CD14-positive monocyte (primary cell): ENCODE measurements at regions not wholly inside any gene's neighbourhood (a gene's known extent, or its start where the extent isn't known, plus 50 kb on each side); places are given as distances from the start of the nearest gene placed in this dataset.

Experiments used
- DNase-seq, 3 donors: peaks; one replicate each; pipeline ENCODE4 v3.0.0-alpha.2; 2011 to 2022
- H2AFZ ChIP-seq: 2 replicates; pipeline ENCODE4 v1.6.0; 2012; ENCODE audit warnings: mild to moderate bottlenecking, low read depth, low read length, inconsistent platforms; ENCODE audit not compliant: insufficient read depth, poor library complexity, severe bottlenecking
- H3K27ac ChIP-seq, 2 donors: 1 replicate in 1 of 2; 2 replicates in 1 of 2; pipeline ENCODE4 v1.5.1; 2012 to 2013; ENCODE audit warnings: low read length in 2 of 2, control low read depth in 1 of 2, inconsistent platforms in 1 of 2, low read depth in 1 of 2, mild to moderate bottlenecking in 1 of 2
- H3K27me3 ChIP-seq, 2 donors: one replicate each; pipeline versions ENCODE4 v1.6.0 to v1.6.1; 2011 to 2013; ENCODE audit warnings: low read length in 2 of 2; ENCODE audit not compliant: control insufficient read depth in 2 of 2, insufficient read depth in 2 of 2
- H3K36me3 ChIP-seq, 2 donors: replicated peaks in 1 of 2; 1 replicate in 1 of 2; 2 replicates in 1 of 2; pipeline versions ENCODE4 v1.5.1 to v1.6.1; 2012 to 2013; ENCODE audit warnings: low read length in 2 of 2, control low read depth in 1 of 2, inconsistent platforms in 1 of 2, mild to moderate bottlenecking in 1 of 2; ENCODE audit not compliant: insufficient read depth in 2 of 2, control insufficient read depth in 1 of 2
- H3K4me1 ChIP-seq, 2 donors: 1 replicate in 1 of 2; 2 replicates in 1 of 2; pipeline versions ENCODE4 v1.5.1 to v1.6.1; 2012 to 2013; ENCODE audit warnings: low read length in 2 of 2, control low read depth in 1 of 2, inconsistent platforms in 1 of 2, mild to moderate bottlenecking in 1 of 2, moderate library complexity in 1 of 2; ENCODE audit not compliant: insufficient read depth in 2 of 2, control insufficient read depth in 1 of 2
- H3K4me2 ChIP-seq: replicated peaks from 2 replicates; pipeline ENCODE3; 2012; ENCODE audit warnings: low read length, moderate library complexity, mild to moderate bottlenecking; ENCODE audit not compliant: poor library complexity, severe bottlenecking; ENCODE audit errors: extremely low read depth
- H3K4me3 ChIP-seq, 3 experiments: fragments of 200-600 bp in 1 of 3; sonication (generic) in 1 of 3; replicated peaks in 1 of 3; 1 replicate in 2 of 3; 2 replicates in 1 of 3; pipeline ENCODE4 v1.5.1; 2011 to 2013; ENCODE audit warnings: low read length in 3 of 3, mild to moderate bottlenecking in 3 of 3, control low read depth in 2 of 3, low read depth in 2 of 3, inconsistent platforms in 1 of 3, moderate library complexity in 1 of 3
- H3K79me2 ChIP-seq: 2 replicates; pipeline ENCODE4 v1.6.0; 2012; ENCODE audit warnings: mild to moderate bottlenecking, control low read depth, inconsistent platforms, low read length, moderate library complexity; ENCODE audit not compliant: insufficient read depth
- H3K9ac ChIP-seq: 2 replicates; pipeline ENCODE4 v1.6.0; 2017; ENCODE audit warnings: low read length, mild to moderate bottlenecking; ENCODE audit not compliant: insufficient read depth, poor library complexity, severe bottlenecking
- H3K9me3 ChIP-seq, 2 donors: replicated peaks in 1 of 2; 1 replicate in 1 of 2; 2 replicates in 1 of 2; pipeline versions ENCODE4 v1.5.1 to v1.6.1; 2012 to 2013; ENCODE audit warnings: low read length in 2 of 2, control low read depth in 1 of 2; ENCODE audit not compliant: control insufficient read depth in 1 of 2, insufficient read depth in 1 of 2
- H4K20me1 ChIP-seq: 2 replicates; pipeline ENCODE4 v1.6.0; 2012; ENCODE audit warnings: mild to moderate bottlenecking, low read length, control low read depth, moderate library complexity; ENCODE audit not compliant: insufficient read depth
- H3K27ac Mint-ChIP-seq, 7 donors: one replicate each; pipeline ENCODE4 v1.8.0; 2020; ENCODE audit warnings: mild to moderate bottlenecking in 7 of 7, mixed read lengths in 7 of 7, moderate library complexity in 6 of 7, inconsistent platforms in 2 of 7
- H3K27me3 Mint-ChIP-seq, 3 donors: one replicate each; pipeline ENCODE4 v1.8.0; 2021 to 2022; ENCODE audit warnings: low read depth in 3 of 3, mild to moderate bottlenecking in 3 of 3, mixed read lengths in 3 of 3, moderate library complexity in 3 of 3, inconsistent platforms in 1 of 3
- H3K36me3 Mint-ChIP-seq, 2 donors: one replicate each; pipeline ENCODE4 v1.8.0; 2020; ENCODE audit warnings: mixed read lengths in 2 of 2, inconsistent platforms in 1 of 2, mild to moderate bottlenecking in 1 of 2
- H3K4me1 Mint-ChIP-seq: one replicate; pipeline ENCODE4 v1.8.0; 2020; ENCODE audit warnings: mild to moderate bottlenecking, mixed read lengths
- H3K4me3 Mint-ChIP-seq, 2 donors: one replicate each; pipeline ENCODE4 v1.8.0; 2020; ENCODE audit warnings: mild to moderate bottlenecking in 2 of 2, mixed read lengths in 2 of 2, moderate library complexity in 1 of 2
- H3K9me3 Mint-ChIP-seq, 7 donors: one replicate each; pipeline ENCODE4 v1.8.0; 2020 to 2022; ENCODE audit warnings: mixed read lengths in 7 of 7, mild to moderate bottlenecking in 6 of 7, moderate library complexity in 6 of 7, inconsistent platforms in 2 of 7
- WGBS: methylation state at CpG from one replicate; pipeline ENCODE4 v1.1.5; 2013; ENCODE audit warnings: missing lambda C conversion rate; ENCODE audit not compliant: insufficient coverage; 5-methylcytosine and 5-hydroxymethylcytosine counted together
- intact Hi-C, 2 donors: fragments of 100-400 bp; cut with micrococcal nuclease; formaldehyde crosslinking; loops; one replicate each; pipeline versions ENCODE4 v1.15.0 to v1.15.1; 2023
- TF ChIP-seq, protein P1 (sequence below): fragments of 200-600 bp; IDR thresholded peaks from one replicate; pipeline ENCODE4 v1.8.0; 2022; ENCODE audit warnings: antibody characterized with exemption, mild to moderate bottlenecking

GRCh38 chr7:42492920-42493319 lies 255.9 kb upstream of the GLI3 start:
- no peak overlapping the region for H3K4me2 ChIP-seq
- no peaks in the 10 kb centered on the region for H3K36me3 Mint-ChIP-seq

GRCh38 chr7:42491106-42491505 lies 254.1 kb upstream of the GLI3 start:
- no peak overlapping the region for H3K27ac ChIP-seq
- no peaks in the 10 kb centered on the region for H3K9me3 ChIP-seq
- intact Hi-C loops, result no loop called here
- no peaks in the 10 kb centered on the region for H3K36me3 ChIP-seq
- H3K4me1 Mint-ChIP-seq, result no peaks in the 10 kb centered on the region
- H2AFZ ChIP-seq, result no peak overlapping the region
- H3K27me3 ChIP-seq, result peaks cover 8 to 15% of the 10 kb centered on the region in 2 donors
- no peak for DNase-seq
- no peak overlapping the region for H3K4me2 ChIP-seq
- H3K36me3 Mint-ChIP-seq, result no peaks in the 10 kb centered on the region
- H3K79me2 ChIP-seq, result no peaks in the 10 kb centered on the region
- no peak overlapping the region for H3K27ac Mint-ChIP-seq
- 97% methylated on average over 3 of the region's 3 CpGs for WGBS
- H4K20me1 ChIP-seq, result no peaks in the 10 kb centered on the region
- no peak overlapping the region for H3K9ac ChIP-seq
- no peak overlapping the region for H3K4me3 ChIP-seq
- H3K27me3 Mint-ChIP-seq, result peaks cover 15 to 22% (median 18%) of the 10 kb centered on the region in 3 donors
- no peak overlapping the region for H3K4me3 Mint-ChIP-seq
- H3K9me3 Mint-ChIP-seq, result peaks cover 0 to 8% (median 2%) of the 10 kb centered on the region in 7 donors
- TF ChIP-seq, protein P1, sequence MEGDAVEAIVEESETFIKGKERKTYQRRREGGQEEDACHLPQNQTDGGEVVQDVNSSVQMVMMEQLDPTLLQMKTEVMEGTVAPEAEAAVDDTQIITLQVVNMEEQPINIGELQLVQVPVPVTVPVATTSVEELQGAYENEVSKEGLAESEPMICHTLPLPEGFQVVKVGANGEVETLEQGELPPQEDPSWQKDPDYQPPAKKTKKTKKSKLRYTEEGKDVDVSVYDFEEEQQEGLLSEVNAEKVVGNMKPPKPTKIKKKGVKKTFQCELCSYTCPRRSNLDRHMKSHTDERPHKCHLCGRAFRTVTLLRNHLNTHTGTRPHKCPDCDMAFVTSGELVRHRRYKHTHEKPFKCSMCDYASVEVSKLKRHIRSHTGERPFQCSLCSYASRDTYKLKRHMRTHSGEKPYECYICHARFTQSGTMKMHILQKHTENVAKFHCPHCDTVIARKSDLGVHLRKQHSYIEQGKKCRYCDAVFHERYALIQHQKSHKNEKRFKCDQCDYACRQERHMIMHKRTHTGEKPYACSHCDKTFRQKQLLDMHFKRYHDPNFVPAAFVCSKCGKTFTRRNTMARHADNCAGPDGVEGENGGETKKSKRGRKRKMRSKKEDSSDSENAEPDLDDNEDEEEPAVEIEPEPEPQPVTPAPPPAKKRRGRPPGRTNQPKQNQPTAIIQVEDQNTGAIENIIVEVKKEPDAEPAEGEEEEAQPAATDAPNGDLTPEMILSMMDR, result no peak
- H3K4me1 ChIP-seq, result no peaks in the 10 kb centered on the region

More at GRCh38 chr7:42492920-42493319, 255.9 kb upstream of the GLI3 start:
- no peak overlapping the region for H3K4me3 Mint-ChIP-seq
- no peaks in the 10 kb centered on the region for H3K36me3 ChIP-seq
- H4K20me1 ChIP-seq, result no peaks in the 10 kb centered on the region
- no peak overlapping the region for H3K27ac Mint-ChIP-seq
- no peak overlapping the region for H2AFZ ChIP-seq
- H3K9ac ChIP-seq, result no peak overlapping the region
- no peak overlapping the region for H3K27ac ChIP-seq
- WGBS, result 57% methylated on average over 2 of the region's 7 CpGs
- peaks cover 15 to 22% (median 18%) of the 10 kb centered on the region in 3 donors for H3K27me3 Mint-ChIP-seq
- peaks cover 0 to 8% (median 2%) of the 10 kb centered on the region in 7 donors for H3K9me3 Mint-ChIP-seq
- no peaks in the 10 kb centered on the region for H3K9me3 ChIP-seq
- intact Hi-C loops, result no loop called here
- H3K79me2 ChIP-seq, result no peaks in the 10 kb centered on the region
- H3K4me1 Mint-ChIP-seq, result no peaks in the 10 kb centered on the region
- TF ChIP-seq, protein P1, result no peak
- no peak overlapping the region for H3K4me3 ChIP-seq
- H3K27me3 ChIP-seq, result peaks cover 8 to 15% of the 10 kb centered on the region in 2 donors
- DNase-seq, result no peak
- no peaks in the 10 kb centered on the region for H3K4me1 ChIP-seq
